ENCODE measurements at regions not wholly inside any gene's neighbourhood (a gene's known extent, or its start where the extent isn't known, plus 50 kb on each side); places are given as distances from the start of the nearest gene placed in this dataset.
A peak's percentile ranks its signal among the peaks of the same experiment; 100 is the strongest.
"Not testable (repeated sequence)": the region's sequence is repeated elsewhere in the genome, so short reads cannot be mapped to it uniquely, and the experiment has no call there.

DNA sequence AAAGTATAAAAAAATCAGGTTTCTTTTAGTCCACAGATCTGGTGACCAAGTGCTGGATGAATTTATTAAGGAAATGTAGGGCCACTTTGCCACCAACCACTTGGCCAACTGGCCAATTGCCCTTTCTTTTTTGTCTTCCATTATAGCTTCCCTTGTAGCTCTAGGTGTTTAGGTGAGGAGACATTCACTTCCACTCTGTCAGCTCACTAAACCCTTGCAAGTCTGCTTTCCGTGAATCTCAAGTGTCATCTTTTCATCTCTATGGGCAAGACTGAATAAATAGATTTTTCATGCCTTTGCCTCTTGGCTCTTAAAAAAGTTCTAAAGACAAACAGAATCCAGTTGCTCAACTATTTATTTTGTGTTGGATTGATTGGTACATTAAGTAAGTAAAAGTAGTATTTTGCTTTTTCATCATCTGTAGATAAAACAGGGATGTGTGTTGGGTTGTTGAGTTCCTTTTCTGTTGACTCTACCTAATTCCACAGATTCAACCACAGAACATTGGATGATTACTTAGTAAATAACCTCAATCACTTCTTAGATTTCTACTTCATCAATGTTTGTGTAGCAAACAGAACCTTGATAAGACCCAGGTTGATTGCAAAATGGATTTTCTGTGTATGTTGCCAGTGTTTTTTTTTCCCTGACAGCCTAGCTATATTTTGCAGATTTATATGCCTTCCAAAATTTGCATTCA lies 68.1 kb upstream of the GRXCR1 start:
- DNase-seq = no peak

DNA sequence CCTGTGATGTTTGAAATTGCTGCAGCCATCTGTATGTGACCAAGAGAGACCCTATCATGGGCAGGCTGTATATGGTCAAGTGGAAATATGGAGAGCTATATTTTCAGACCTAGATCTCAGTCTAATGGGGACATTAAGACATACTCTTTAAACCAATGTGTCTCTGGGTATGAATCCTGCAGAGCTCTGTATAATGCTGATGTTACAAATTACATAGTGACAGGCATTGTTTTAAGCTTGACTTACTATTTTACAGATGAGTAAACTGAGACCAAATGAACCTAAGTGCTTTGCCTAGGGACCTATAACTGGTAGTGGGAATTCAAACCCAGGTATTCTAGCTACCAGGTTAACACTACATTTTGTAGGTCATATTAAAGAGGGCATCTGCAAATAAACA lies 71.3 kb upstream of the GRXCR1 start:
- DNase-seq = no peak

DNA sequence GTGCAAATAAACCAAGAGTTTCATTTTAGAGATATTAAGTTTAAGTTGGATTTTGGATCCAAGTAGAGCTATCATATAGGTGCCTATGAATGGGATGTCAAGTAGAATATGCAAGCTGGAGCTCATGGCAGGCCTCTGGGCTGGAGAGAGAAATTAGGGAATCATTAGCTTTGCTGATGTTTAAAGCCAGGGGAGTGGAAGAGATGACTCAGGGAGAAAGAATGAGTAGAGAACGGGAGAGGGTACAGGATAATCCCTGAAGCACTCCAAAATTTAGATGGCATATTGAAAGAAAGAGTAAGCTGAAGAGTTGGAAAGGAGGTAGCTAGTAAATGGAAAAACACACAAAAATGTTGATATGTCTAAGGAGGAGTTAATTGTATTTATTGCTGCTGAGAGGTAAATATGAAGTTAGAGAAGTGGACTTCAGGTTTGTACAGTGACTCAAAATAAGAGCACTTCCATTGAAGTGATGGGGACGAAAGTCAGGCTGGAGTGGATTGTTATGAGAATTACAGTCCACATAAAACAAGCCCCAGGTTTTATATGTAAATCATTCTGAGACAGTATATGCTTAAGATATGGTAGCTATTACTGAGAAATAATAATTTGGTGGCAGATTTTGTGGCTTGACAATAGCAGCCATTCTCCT lies 72.5 kb upstream of the GRXCR1 start:
- no peak for DNase-seq

DNA sequence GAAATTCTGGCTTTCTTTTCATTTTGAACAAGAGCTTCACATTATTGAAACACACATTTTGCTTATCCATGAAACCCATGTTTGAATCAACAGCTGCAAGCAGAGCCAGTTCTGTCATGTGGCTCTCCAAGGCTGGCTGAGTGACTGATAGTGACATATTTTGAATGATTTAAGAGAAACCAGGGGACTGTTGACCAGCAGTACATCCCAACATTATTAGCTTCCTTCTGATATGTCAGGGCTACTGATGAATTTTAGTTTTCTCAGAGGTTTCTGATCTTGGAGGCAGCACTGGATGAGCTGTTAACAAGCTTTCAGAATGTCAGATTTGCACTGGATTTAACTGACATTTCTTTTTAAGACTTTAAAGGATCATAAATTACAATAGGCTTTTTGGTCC lies 74.6 kb upstream of the GRXCR1 start:
- no peak for DNase-seq

DNA sequence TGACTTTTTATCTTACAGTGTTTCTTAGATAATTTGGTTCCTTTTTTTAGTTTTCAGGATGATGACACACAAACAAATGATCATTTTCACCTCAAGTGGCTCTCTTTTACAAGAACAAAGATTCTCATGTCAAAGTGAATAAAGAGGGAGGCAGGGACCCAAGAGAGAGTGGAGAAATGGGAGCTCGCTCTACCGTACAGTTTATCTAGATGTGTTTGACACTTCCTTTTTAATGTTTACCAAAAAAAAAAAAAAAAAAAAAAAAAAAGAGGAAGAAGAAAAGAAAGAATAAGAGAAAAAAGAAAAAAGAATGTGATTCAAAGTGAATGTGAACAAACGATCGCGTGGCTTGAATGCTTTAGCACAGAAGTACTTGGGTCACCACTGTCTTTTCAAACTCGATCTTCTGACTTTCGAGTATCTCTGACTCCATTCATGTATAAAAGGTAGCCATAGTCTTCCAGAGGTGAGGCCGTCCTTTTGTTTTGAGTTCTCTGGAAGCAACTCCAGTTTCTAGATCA lies 75.6 kb upstream of the GRXCR1 start:
- no peak for DNase-seq

DNA sequence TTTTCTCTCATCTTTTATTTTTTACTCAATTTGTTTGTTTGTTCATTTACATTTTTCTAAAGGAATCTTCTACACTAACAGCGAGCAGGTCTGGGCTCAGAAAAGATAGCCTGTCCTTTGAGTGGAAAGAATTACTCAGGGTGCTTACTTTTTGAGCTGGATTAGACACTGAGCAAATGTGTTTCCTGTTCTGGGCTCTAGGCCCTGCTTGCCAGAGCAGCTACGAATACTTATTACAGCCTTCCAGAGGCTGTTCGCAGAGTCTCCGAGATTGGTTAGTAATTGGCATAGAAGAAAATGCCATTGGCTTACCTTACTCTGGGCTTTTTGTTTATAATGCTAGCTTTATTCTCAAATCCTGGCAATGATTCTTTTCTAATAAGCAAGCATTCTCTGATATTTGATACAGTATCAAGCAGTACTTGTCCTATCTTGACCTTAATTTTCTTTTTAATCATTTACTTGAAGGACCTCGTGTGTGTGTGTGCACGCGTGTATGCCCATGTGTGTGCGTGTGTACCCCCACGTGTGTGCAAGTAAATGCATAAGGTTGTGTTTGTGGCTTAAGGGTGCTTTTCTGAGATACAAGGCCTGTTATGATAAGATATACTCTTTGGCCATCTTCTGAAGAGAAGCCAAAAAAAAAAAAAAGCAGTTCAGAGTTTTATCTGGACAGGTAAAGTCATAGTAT lies 76.2 kb upstream of the GRXCR1 start:
- no peak for DNase-seq

DNA sequence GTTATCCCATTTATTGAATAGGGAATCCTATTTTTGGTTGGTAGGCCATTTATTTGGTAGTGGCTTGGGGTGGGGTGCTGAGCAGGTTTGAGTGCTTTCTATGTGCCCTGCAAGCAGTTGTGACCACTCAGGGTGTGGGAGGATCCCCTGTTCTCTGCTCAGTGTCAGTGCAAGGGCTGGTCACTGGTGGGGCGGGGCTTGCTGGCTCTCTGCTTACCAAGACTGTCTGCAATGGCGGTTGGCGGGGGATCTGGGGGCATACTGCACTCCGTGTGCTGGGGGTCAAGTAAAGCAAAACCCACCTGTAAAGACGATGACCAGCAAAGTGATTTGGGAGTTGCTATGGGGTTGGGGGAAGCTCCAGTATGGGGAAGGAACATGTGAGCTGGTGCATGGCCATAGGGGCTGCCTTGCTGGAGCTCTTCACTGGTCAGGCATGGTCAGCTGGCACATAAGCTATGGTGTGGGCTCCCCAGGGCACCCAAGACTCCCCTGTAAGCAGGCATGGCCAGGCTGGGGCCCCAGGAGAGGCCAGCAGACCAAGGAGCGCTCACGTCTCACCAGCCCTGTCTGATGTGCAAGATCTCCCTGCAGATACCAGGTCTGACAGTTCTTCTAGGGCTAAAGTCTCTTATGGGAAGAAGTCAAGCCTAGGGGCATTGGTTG lies 83.0 kb upstream of the GRXCR1 start:
- DNase-seq = no peak

DNA sequence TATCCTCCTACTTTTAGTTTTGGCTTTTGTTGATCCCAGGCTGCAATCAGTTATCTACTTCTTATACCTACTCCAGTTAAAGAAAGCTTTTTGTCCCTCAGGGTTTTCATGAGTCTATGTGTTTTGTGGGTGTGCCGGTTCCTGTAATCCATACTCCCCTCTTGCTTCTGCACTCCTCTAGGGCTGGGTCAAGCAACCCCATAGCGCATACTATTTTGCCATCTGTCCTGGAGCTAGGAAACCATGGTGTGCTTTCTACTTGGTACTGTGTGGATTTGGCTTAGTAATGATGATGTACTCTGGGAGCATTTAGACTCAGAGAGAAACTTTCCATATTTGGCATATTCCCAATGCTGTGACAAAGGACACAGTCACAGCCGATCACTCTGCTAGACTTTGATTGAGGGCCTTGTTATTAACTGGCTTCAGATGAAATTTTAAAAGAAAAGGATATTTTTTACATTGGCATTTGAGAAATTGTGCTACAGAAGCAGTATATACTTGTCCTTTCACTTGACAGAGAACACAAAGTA lies 86.1 kb upstream of the GRXCR1 start:
- no peak for DNase-seq

DNA sequence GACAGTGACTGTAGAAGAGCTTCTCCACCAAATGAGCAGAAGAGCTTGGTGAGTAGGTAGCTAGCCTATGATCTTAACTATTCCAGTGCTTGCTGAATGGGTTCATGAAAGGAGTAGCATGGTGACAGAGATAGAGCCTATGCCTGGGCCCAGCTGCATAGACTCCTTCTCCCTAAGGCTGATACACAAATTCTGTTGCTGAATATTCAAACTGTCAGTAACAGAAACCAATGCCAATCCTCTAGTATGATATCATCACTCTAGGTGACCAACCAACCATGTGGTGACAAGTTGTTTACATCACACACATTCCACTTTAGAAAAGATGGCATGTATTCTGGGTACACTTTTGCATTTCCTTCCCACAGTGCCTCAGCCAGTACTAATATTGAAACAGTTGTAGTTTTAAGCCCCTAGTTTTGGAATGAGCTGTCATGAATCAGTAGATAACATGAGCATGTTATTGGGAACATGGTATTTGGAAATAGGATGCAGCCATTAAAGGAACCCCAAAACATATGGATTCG lies 103.4 kb upstream of the GRXCR1 start:
- no peak for DNase-seq

DNA sequence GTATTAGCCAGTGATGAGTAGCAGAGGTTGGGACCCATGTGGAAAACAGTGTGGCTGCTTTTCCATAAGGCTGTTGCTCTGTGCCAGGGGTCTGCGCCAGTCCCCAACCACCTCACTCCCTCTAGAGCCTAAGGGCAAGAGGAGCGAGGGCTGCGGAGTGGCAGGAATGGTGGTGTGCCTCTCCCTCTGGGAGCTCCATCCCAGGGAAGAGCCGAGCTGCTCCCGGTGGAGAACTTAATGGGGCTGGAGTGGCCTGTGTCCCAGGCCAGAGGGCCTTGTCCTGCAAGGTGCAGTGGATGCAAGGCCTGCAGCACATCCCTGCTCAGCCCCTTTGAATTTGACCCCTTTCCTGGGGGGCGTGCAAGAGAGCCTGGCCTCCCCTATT lies 105.4 kb upstream of the GRXCR1 start:
- no peak for DNase-seq

DNA sequence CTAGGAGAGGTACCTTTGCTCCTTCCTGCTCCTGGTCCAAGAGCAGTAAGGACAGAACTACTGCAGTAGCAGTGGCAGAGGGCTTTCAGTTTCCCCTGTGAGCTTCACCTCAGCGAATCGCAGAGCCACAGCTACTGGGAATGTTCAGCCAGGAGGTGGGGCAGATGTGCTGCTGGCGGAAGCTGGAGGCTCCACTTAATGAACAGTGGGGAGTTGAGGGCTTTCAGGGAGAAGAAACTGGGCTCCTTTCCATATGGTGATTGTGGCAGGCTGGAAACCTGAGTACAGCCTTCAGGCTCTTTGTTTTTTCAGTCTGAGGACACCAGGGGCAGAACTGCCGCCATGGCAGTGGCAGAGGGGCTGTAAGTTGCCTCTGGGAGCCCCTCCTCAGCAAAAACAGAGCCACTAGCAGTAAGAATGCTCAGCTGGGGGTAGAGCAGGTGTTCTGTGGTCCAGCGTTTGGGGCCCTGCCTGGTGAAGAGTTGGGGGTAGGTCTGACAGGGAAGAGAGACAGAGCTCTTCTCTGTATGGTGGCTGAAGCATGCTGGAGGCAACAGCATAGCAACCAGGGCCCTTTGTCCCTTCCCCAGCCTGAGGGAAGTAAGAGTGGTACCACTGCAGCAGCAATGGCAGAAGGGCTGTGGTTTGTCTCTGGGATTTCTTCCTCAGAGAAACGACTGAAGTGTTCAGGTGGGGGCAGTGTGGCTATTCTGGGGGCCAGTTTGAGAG lies 106.0 kb upstream of the GRXCR1 start:
- DNase-seq = peak; percentile 76 to 84

DNA sequence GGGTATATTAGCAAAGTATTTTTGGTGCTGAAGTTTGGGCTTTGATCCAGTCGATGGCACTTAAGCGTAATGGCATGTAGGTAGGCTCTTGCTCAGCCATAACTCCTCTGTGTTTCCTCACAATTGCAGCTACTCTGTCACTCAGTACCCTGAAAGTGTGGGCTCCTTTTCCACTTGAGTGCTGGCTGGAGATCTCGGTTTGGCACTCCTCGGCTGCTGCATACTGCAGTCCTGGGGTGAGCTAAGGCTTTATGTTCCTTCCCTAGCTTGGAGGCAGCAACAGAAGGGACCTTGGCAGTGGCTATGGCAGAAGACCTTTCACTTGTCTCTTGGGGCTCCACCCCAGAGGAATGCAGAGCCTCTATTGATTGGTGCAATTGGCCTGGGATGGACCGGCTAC lies 106.7 kb upstream of the GRXCR1 start:
- DNase-seq = no peak

DNA sequence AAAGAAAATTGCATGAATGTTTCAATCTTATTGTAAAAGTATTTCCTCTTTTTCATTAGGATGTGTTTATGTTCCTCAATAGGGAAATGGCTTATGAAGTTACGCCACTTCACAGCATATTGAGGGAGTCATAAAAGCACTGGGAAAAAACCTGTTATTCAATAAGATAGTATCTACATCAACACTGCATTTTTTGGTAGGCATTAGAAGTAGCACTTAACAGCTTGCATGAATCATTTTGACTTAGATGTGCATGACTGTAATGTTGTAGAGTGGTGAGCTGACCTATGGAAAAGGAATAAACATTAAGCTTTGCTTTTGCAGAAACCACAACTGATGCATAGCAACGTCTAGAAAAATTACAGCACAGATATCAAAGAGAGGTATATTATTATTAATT lies 111.2 kb upstream of the GRXCR1 start:
- no peak for DNase-seq

DNA sequence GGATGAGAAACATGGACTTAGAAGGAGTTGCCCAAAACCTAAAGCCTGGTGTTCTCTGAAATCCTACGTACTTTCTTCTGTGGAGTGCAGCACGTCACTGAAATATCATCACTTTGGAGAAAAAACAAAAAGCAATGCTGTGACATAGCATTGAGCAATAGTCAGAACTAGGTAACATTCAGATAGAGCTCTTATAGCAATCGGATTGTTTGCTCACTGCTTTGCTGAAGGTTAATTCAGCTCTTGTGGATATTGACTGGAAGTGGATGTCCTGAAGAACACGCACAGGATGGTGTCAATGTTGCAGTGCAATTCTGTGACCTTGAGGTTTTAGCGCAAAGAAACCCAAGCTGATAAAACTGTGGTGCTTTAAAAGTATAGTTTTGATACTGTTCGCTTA lies 114.2 kb upstream of the GRXCR1 start:
- no peak for DNase-seq

DNA sequence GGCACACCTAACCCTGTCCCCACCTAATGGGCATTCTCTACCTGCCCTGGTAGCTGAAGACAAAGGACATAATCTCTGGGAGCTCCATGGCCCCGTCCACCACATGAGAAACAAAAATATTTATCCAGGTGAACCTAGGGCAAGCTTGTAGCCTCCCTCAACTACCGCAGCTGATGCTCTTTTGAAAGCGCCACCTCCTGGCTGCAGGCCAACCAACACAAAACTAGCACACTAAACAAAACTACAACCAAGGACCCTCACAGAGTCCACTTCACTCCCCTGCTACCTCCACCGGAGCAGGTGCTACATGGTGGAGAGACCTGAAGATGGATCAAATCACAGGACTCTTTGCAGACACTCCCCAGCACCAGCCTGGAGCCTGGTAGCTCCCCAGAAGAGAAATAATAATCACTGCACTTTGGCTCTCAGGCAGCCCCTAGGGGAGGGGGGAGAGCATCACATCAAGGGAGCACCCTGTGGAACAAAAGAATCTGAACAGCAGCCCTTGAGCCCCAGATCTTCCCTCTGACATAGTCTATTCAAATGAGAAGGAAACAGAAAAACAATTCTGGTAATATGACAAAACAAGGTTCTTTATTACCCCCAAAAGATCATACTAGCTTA lies 111.3 kb upstream of the ATP8A1 start:
- DNase-seq = no peak

DNA sequence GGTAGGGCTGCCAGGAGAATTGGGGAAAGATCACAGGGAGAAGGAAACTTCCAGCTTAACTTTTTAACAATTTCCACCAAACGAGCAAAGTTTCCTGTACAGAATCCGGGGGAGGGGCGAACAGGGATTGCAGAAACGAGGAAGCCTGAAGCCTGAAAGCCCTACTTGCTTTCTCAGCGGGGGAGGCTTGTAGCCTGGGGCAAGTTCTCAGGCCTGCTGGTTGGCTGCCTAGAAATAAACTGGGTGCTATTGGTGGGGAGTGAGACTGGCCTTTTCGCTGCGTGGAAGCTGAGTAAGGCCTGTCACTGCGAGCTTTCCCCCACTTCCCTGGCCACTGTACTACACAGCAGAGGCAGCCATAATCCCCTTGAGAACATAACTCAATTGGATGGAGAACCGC lies 110.8 kb upstream of the ATP8A1 start:
- no peak for DNase-seq

DNA sequence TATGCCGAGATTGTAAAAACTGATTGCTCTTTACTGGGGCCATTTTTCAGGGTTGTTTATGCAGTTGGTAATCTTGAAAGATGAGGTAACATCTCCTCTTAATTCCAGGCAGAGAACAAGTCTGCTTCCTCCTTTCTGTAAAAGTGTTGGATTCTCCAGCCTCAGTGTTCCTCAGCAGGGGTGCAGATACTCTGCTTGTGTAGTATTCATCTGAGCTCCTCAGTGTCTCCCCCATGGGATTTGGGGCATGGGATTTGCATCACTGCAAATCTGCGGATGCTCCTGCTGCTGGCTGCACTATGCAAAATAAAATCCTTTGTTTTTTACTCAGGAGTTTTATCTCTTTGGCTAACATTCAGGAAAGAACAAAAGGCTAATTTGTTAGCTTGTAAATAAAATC lies 104.9 kb upstream of the ATP8A1 start:
- no peak for DNase-seq

DNA sequence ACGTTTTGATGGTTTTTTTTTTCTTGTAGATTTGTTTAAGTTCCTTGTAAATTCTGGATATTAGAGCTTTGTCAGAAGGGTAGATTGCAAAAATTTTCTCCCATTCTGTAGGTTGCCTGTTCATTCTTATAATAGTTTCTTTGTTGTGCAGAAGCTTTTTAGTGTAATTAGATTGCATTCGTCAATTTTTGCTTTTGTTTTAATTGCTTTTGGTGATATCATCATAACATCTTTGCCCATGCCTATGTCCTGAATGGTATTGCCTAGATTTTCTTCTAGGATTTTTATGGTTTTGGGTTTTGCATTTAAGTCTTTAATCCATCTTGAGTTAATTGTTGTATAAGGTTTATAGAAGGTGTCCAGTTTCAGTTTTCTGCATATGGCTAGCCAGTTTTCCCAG lies 98.1 kb upstream of the ATP8A1 start:
- DNase-seq = not testable (repeated sequence)

DNA sequence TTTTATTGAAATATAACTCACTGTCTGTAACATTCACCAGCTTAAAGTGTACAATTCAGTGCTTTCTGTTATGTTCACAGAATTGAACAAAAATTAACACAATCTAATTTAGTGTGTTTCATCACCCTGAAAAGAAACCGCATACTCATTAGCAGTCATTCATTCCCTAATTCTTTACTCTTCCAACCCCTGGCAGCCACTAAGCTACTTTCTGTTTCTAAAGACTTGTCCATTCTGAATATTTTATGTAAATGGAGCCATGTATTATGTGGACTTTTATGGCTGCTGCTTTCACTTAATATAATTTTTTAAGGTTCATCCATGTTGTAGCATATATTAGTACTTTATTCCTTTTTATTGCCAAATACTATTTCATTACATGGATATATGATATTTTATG lies 94.7 kb upstream of the ATP8A1 start:
- DNase-seq = no peak

DNA sequence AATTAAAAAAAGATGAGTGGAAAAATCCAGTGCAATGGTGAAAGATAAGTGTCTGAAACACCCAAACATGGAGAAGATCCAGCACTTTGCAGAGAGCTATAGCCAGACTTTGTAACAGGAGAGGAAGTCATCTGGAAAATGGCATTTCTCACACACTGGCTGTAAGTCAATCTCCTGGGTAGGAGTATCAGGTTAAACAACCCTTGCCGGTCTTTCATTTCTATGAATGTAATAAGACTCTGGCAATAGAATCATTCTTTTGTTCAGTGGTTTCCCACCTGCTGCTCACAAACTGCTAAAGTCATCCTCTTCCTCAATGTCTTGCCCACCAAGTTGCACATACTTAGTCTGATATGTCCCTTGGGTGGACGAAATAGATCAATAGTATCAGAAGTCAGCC lies 94.0 kb upstream of the ATP8A1 start:
- peak; percentile 14 to 49 for DNase-seq

DNA sequence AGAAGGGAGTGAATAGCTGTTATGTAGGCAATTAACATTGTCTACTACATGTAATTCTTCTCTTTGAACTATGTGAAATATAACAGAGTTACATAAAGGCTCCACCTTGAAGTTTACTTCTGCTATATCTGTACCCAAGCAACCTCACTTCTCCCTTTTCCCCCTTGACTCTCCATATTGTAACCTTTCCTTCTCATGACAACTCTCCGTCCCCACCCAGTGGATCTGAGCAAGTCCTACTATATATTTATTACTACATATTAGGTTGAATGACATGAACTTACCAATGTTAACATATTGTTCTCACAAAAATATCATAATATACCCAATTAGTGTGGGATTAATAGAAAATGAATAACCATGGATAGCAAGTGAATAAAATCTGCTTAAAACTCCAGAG lies 93.2 kb upstream of the ATP8A1 start:
- DNase-seq = peak; percentile 4 to 35

DNA sequence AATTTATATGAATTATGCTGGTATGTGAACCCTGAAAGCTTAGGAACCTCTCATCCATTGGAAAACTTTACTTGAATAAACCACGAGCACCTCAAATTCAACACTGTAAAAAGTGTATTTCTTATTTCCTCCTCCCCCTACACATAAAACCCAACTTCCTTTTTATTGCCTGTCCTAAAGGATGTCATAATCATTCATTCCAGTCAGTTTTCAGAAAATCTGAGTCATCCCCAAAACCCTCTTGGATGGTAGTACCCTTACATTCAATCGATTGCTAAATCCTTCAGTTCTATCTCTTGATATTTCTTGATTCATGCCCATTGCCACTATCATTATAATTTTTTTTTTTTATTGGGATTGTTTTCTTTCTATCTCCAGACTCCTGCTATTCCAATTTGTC lies 91.1 kb upstream of the ATP8A1 start:
- no peak for DNase-seq

Data from NCI-H2081 (cell line).